Stimulated activated naive B cell treated with anti-CD40 and anti-IgM and Interleukin-4, amounts not matched to agents 10 μg/mL and 1 μg/mL and 100 μg/mL, for 72 hours (primary cell): ENCODE measurements at regions not wholly inside any gene's neighbourhood (a gene's known extent, or its start where the extent isn't known, plus 50 kb on each side); places are given as distances from the start of the nearest gene placed in this dataset.
"Not testable (repeated sequence)": the region's sequence is repeated elsewhere in the genome, so short reads cannot be mapped to it uniquely, and the experiment has no call there.

Experiments
- ATAC-seq, 2 donors: fragments of 150-1000 bp; cut with Tn5 transposase; replicated peaks; 2 replicates each; pipeline ENCODE4 v1.10.0; 2021; ENCODE audit warnings: moderate library complexity in 1 of 2
- DNase-seq: peaks from one replicate; pipeline ENCODE4 v3.0.0; 2021
- H3K27ac Mint-ChIP-seq: one replicate; pipeline ENCODE4 v1.8.0; 2022; ENCODE audit warnings: mild to moderate bottlenecking, mixed read lengths
- H3K27me3 Mint-ChIP-seq, 2 donors: one replicate each; pipeline ENCODE4 v1.8.0; 2022; ENCODE audit warnings: mixed read lengths in 2 of 2
- H3K36me3 Mint-ChIP-seq, 2 donors: one replicate each; pipeline ENCODE4 v1.8.0; 2022; ENCODE audit warnings: mixed read lengths in 2 of 2, mild to moderate bottlenecking in 1 of 2
- H3K4me1 Mint-ChIP-seq, 2 donors: one replicate each; pipeline ENCODE4 v1.8.0; 2022; ENCODE audit warnings: mixed read lengths in 2 of 2, mild to moderate bottlenecking in 1 of 2
- H3K4me3 Mint-ChIP-seq, 2 donors: one replicate each; pipeline ENCODE4 v1.8.0; 2022; ENCODE audit warnings: mild to moderate bottlenecking in 2 of 2, mixed read lengths in 2 of 2, moderate library complexity in 1 of 2
- H3K9me3 Mint-ChIP-seq, 2 donors: one replicate each; pipeline ENCODE4 v1.8.0; 2022; ENCODE audit warnings: mixed read lengths in 2 of 2, mild to moderate bottlenecking in 1 of 2

GRCh38 chr21:32934068-32934467 lies 91.7 kb upstream of the OLIG2 start:
- H3K36me3 Mint-ChIP-seq, DNase-seq, H3K27ac Mint-ChIP-seq, H3K4me3 Mint-ChIP-seq, ATAC-seq, H3K9me3 Mint-ChIP-seq: not testable (repeated sequence)
- Mint-ChIP-seq H3K4me1 (peaks cover 9 to 10% of the 10 kb centered on the region in 2 donors), H3K27me3 (peaks cover 6 to 12% of the 10 kb centered on the region in 2 donors)

- H3K9me3 Mint-ChIP-seq: no peaks in the 10 kb centered on the region
- H3K36me3 Mint-ChIP-seq: peaks cover 0 to 4% of the 10 kb centered on the region in 2 donors
- ATAC-seq (no peak), DNase-seq (no peak)
- no peak overlapping the region for H3K4me3 Mint-ChIP-seq
- peaks cover 6 to 10% of the 10 kb centered on the region in 2 donors for H3K4me1 Mint-ChIP-seq
- no peak overlapping the region for H3K27ac Mint-ChIP-seq
- peaks cover 6 to 14% of the 10 kb centered on the region in 2 donors for H3K27me3 Mint-ChIP-seq
Measured at GRCh38 chr21:32934829-32935228, 90.9 kb upstream of the OLIG2 start.

GRCh38 chr21:32940079-32941014 lies 85.4 kb upstream of the OLIG2 start:
- H3K27me3 Mint-ChIP-seq: peaks cover 20 to 45% of the 10 kb centered on the region in 2 donors
- H3K27ac Mint-ChIP-seq: peak overlapping the region; percentile 67
- peak; percentile 49 to 63 for ATAC-seq
- H3K4me3 Mint-ChIP-seq: no peak overlapping the region
- no peaks in the 10 kb centered on the region for H3K9me3 Mint-ChIP-seq
- H3K4me1 Mint-ChIP-seq: peaks cover 5% of the 10 kb centered on the region in 2 donors
- H3K36me3 Mint-ChIP-seq: no peaks in the 10 kb centered on the region
- DNase-seq: no peak

GRCh38 chr21:32941263-32941662 lies 84.5 kb upstream of the OLIG2 start:
- Mint-ChIP-seq H3K9me3 (no peaks in the 10 kb centered on the region), H3K4me3 (no peak overlapping the region), H3K27ac (no peak overlapping the region), H3K4me1 (peaks cover 5% of the 10 kb centered on the region in 2 donors), H3K27me3 (peaks cover 24 to 50% of the 10 kb centered on the region in 2 donors), H3K36me3 (no peaks in the 10 kb centered on the region)
- DNase-seq (no peak), ATAC-seq (no peak)

DNA sequence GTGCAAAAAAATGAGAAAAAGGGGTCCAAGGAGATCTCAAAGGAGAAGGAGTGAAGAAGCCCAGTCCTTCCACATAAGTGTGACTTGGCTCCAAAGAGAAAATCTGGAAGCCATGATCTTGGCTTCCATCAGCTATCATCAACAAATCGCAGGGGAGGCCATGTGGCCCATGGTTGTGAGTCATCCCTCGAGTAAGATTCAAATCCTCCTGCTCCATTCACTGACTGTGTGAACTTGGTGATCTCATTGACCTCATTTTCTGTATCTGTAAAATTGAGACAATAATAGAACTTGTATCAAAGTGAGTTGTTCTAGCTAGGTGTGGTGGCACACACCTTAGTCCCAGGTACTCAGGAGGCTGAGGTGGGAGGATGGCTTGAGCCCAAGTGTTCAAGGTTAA lies 79.1 kb upstream of the OLIG2 start:
- Mint-ChIP-seq H3K27me3 (peaks cover 18 to 35% of the 10 kb centered on the region in 2 donors), H3K9me3 (no peaks in the 10 kb centered on the region), H3K4me3 (no peak overlapping the region), H3K27ac (no peak overlapping the region), H3K36me3 (no peaks in the 10 kb centered on the region), H3K4me1 (no peaks in the 10 kb centered on the region)
- no peak for DNase-seq
- ATAC-seq: no peak

DNA sequence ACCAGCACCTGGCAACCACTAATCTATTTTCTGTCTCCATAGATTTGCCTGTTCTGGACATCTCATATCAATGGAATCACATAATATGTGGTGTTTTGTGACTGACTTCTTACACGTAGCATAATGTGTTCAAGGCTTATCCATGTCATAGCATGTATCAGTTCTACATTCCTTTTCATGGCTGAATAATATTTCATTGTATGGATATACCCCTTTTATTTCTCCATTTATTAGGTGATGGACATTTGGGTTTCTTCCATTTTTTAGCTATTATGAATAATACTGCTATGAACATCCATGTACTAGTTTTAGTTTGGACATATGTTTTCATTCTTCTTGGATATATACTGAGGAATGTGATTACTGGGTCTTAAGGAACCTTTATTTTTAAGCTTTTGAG lies 78.0 kb upstream of the OLIG2 start:
- H3K4me3 Mint-ChIP-seq: no peak overlapping the region
- peaks cover 21 to 35% of the 10 kb centered on the region in 2 donors for H3K27me3 Mint-ChIP-seq
- no peaks in the 10 kb centered on the region for H3K4me1 Mint-ChIP-seq
- H3K36me3 Mint-ChIP-seq: no peaks in the 10 kb centered on the region
- DNase-seq: no peak
- H3K9me3 Mint-ChIP-seq: no peaks in the 10 kb centered on the region
- no peak for ATAC-seq
- H3K27ac Mint-ChIP-seq: no peak overlapping the region

DNA sequence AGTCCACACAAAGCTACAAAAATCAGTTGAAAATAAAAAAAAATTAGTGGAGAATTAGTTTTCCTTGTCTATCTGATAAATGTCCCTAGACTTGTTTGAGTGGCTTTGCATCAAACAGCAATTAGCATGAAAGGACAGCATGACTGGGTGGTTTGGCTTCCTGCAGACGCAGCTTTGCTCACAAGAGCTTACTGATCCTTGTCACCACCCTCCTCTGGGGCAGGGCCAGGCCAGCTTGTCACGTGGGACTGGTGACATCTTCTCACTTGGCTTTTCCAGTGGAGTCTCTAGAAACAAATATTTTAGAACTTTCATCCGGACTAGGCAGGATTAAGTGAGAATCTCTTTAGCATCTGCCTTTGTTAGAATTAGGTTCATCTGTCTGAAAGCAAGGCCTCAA lies 76.0 kb upstream of the OLIG2 start:
- Mint-ChIP-seq H3K9me3 (no peaks in the 10 kb centered on the region), H3K4me3 (no peak overlapping the region), H3K27ac (no peak overlapping the region), H3K27me3 (peaks cover 28 to 33% of the 10 kb centered on the region in 2 donors), H3K36me3 (no peaks in the 10 kb centered on the region), H3K4me1 (no peaks in the 10 kb centered on the region)
- DNase-seq (no peak), ATAC-seq (no peak)

GRCh38 chr21:32951041-32951440 lies 74.7 kb upstream of the OLIG2 start:
- no peak overlapping the region for H3K27ac Mint-ChIP-seq
- H3K9me3 Mint-ChIP-seq: no peaks in the 10 kb centered on the region
- H3K36me3 Mint-ChIP-seq: no peaks in the 10 kb centered on the region
- no peak for DNase-seq
- ATAC-seq: no peak
- peaks cover 37 to 41% of the 10 kb centered on the region in 2 donors for H3K27me3 Mint-ChIP-seq
- H3K4me1 Mint-ChIP-seq: no peaks in the 10 kb centered on the region
- no peak overlapping the region for H3K4me3 Mint-ChIP-seq

DNA sequence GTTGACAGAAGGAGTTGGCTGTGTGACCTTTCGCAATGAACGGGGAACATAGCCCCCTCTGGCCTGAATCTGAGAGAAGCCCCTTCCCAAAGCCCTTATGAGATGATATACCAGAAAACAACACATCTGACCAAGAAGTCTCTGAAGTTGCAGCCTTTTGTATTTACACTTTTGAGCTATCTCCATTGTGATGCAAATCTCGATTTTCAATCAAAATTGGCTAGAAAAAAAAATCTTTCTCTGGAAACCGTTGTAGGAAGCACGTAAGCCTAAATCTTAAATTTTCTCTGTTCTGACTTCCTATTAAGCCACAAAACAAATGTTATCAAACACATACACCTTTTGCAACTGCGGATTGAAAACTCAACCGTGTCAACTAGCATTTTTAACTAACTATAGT lies 71.4 kb upstream of the OLIG2 start:
- Mint-ChIP-seq H3K4me1 (no peaks in the 10 kb centered on the region), H3K27ac (no peak overlapping the region), H3K27me3 (peaks cover 26 to 47% of the 10 kb centered on the region in 2 donors), H3K9me3 (no peaks in the 10 kb centered on the region), H3K36me3 (no peaks in the 10 kb centered on the region), H3K4me3 (no peak overlapping the region)
- no peak for ATAC-seq
- no peak for DNase-seq

GRCh38 chr21:32955311-32956060 lies 70.2 kb upstream of the OLIG2 start:
- DNase-seq (no peak), ATAC-seq (no peak)
- Mint-ChIP-seq H3K4me3 (no peak overlapping the region), H3K27ac (no peak overlapping the region), H3K36me3 (no peaks in the 10 kb centered on the region), H3K27me3 (peaks cover 26 to 56% of the 10 kb centered on the region in 2 donors), H3K9me3 (no peaks in the 10 kb centered on the region), H3K4me1 (no peaks in the 10 kb centered on the region)

DNA sequence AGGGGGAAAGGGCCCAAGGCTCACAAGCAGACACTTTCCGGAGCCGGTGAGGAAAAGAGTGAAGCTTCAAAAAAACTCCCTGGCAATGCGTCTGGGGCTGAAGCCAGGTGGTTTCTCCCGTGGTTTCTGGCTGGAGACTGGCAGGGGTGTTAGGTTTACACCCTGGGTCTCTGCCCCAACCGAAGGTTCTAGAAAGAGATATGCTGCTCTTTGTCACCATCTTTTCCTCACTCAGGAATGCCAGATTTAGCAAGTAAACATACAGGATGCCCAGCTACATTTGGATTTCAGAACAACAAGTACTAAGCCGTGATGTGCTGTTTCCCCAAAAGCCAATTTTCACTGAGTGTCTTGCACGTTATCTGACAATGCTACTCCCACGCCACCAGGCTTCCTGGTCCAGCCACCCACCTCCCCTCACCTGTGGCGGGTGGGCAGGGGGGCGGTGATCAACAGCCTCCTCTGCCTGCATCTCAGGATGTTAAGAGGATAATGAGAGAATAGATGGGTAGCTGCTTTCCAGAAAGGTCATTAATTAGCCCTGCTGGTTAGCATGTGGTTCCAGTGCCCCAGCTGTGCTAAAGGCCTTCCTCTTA lies 69.6 kb upstream of the OLIG2 start:
- H3K4me1 Mint-ChIP-seq: no peaks in the 10 kb centered on the region
- no peak for DNase-seq
- H3K27me3 Mint-ChIP-seq: peaks cover 31 to 62% of the 10 kb centered on the region in 2 donors
- H3K9me3 Mint-ChIP-seq: peaks cover 1 to 4% of the 10 kb centered on the region in 2 donors
- no peak overlapping the region for H3K4me3 Mint-ChIP-seq
- no peak for ATAC-seq
- no peaks in the 10 kb centered on the region for H3K36me3 Mint-ChIP-seq
- H3K27ac Mint-ChIP-seq: no peak overlapping the region

GRCh38 chr21:32957545-32957944 lies 68.2 kb upstream of the OLIG2 start:
- ATAC-seq (no peak), DNase-seq (no peak)
- no peak overlapping the region for H3K27ac Mint-ChIP-seq
- no peaks in the 10 kb centered on the region for H3K4me1 Mint-ChIP-seq
- no peak overlapping the region for H3K4me3 Mint-ChIP-seq
- H3K9me3 Mint-ChIP-seq: peaks cover 1 to 5% of the 10 kb centered on the region in 2 donors
- H3K27me3 Mint-ChIP-seq: peaks cover 38 to 73% of the 10 kb centered on the region in 2 donors
- no peaks in the 10 kb centered on the region for H3K36me3 Mint-ChIP-seq

DNA sequence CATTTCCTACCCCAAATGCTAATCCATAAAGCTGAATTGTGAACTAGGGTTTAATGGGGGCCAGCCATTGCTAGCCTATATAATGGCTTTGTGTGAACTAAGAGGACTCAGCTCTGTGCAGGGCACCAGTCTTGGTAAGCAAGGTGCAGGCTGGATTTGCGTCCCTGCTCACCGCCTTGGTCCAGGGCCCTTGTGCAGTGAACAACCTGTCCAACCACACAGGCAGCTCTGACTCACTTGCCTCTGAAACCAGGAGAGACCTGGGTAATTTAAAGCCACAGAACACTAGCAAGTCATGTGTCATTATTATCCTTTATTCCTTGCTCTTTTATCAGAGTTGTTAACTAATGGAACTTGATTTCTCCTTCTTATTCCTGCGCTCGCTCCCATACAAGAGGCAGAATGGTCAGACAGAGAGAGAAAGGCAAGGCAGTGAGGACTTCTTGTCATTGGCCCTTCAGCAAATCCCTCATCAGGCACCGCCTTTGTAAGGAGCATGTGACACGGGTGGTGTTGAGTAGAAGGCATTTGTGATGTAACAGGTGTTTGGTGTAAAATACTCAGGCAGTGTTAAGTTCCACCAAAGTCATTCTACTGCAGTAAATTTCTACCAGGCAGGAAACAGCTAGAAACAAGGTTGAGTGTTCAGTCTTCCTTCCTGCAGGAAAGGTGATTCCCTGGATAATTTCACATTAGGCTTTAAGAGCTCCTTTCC lies 67.3 kb upstream of the OLIG2 start:
- H3K36me3 Mint-ChIP-seq: no peaks in the 10 kb centered on the region
- no peak for ATAC-seq
- DNase-seq: no peak
- peaks cover 1 to 5% of the 10 kb centered on the region in 2 donors for H3K9me3 Mint-ChIP-seq
- no peak overlapping the region for H3K4me3 Mint-ChIP-seq
- H3K27me3 Mint-ChIP-seq: peaks cover 40 to 72% of the 10 kb centered on the region in 2 donors
- no peaks in the 10 kb centered on the region for H3K4me1 Mint-ChIP-seq
- H3K27ac Mint-ChIP-seq: no peak overlapping the region

DNA sequence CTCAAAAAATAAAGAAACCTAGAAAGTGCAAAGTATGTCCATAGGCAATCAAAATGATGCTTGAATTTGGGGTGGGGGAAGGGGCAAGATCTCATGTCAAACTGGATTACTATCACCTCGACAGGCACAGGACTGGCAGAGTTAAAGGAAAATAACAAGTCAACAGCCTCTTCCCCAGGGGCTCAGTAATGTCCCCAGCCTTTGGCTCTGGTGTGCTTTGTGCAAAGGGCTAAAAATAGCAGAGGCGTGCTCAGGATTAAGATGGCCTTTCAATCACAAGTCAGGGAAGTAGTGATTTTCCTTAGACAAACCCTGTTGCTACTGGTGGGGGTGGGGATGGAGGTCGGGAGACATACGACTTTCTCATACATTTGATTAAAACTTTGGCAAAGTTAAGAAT lies 63.5 kb upstream of the OLIG2 start:
- Mint-ChIP-seq H3K4me3 (no peak overlapping the region), H3K36me3 (no peaks in the 10 kb centered on the region), H3K27ac (no peak overlapping the region), H3K27me3 (peaks cover 26 to 58% of the 10 kb centered on the region in 2 donors), H3K4me1 (no peaks in the 10 kb centered on the region), H3K9me3 (peaks cover 1 to 5% of the 10 kb centered on the region in 2 donors)
- no peak for DNase-seq
- no peak for ATAC-seq
